ENCODE measurements at regions not wholly inside any gene's neighbourhood (a gene's known extent, or its start where the extent isn't known, plus 50 kb on each side); places are given as distances from the start of the nearest gene placed in this dataset.
A peak's percentile ranks its signal among the peaks of the same experiment; 100 is the strongest.
"Not testable (repeated sequence)": the region's sequence is repeated elsewhere in the genome, so short reads cannot be mapped to it uniquely, and the experiment has no call there.

GRCh38 chr15:81814882-81815455 is 230.8 kb downstream of the MEX3B start:
- DNase-seq = no peak

GRCh38 chr15:81813215-81813614 is 232.6 kb downstream of the MEX3B start:
- no peak for DNase-seq

DNA sequence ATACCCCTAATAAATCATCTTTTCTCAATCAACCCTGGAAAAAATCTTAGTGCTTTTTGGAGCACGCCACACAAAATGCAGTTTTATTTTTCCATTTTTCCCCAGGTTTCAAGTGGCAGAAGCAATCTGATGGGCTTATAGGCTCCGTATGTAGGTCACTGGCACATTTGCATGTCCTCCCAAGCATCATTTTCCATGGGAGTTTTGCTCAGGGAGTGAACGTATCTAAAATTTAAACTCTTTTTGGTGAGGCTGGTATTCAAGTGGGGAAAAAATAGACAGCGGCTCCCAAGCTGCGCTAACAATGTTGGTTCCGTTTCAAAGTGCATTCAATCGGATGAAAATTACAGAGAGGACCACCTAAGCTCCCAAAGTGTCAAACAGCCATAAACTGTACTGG is 233.4 kb downstream of the MEX3B start:
- DNase-seq = no peak

DNA sequence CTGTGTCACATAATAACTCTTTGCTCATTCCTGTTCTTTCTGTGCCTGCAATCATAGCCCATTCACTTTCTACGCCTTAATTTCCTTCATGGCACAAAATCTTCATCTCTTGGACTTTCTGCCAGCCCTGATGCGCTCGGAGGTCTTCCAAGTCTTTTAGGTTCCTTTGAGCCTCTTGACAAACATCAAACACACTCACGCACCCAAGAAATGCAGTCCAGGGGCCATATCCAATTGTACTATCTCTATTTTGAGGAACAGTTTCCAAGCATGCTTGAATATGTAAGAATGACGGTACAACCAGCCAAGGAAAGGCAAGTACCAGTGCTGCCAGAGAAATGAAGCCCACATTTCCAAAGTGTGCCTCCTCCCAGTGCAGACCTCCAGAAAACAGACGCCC is 234.1 kb downstream of the MEX3B start:
- no peak for DNase-seq

- peak; percentile 22 for DNase-seq
Measured at GRCh38 chr15:81809543-81809942, 236.3 kb downstream of the MEX3B start.

- no peak for DNase-seq
Measured at GRCh38 chr15:81807806-81808205, 238.0 kb downstream of the MEX3B start.

GRCh38 chr15:81807186-81807585 is 238.6 kb downstream of the MEX3B start:
- peak; percentile 53 for DNase-seq

GRCh38 chr15:81795899-81796298 is 249.9 kb downstream of the MEX3B start:
- DNase-seq = no peak

DNA sequence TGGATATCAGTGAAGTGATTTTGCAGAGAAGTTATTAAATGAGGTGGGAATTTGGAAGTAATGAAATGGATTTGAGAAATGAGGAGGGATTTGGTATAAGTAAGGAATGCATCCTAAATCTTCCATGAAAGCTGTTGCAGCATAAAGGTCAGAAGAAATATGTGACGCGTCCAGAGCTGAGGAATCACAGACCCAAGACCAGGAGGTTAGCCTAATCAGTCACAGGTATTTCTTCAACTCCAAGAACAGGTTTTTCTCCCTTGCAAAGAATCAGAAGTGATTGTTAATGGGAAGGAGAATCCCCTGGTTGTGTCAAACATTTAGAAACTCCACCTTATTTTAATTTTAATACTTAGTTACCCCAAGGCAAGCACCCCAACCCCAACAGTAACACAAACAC is 253.2 kb downstream of the MEX3B start:
- DNase-seq = no peak

DNA sequence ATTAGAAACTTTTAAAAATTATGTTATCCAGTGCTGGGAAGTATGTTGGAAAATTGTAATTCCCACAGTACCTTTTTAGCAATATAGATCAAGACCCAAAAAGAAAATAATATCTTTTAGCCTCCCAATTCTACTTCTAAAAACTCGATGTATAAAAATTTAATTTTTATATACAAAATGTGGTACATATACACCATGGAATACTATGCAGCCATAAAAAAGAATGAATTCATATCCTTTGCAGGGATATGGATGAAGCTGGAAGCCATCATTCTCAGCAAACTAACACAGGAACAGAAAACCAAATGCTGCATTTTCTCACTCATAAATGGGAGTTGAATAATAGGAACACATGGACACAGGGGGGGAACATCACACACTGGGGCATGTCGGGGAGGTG is 254.5 kb downstream of the MEX3B start:
- not testable (repeated sequence) for DNase-seq

DNA sequence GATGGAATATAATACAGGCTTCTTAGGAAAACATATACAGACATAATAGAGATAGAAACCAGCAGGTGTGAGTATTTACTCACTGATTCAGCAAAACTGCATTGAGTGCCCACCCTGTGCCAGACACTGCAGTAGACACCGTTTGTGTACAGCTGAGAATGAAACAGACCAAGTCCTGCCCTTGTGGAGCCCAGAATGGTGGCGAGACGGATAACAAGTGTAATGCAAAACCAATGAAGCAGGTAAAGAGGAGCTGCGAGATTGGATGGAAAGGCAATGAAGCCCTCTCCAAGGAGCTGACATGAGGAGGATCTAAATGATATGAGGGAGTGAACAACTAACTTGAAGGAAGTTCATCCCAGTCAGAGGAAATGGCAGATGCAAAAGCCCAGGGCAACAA is 256.4 kb downstream of the MEX3B start:
- DNase-seq = no peak

DNA sequence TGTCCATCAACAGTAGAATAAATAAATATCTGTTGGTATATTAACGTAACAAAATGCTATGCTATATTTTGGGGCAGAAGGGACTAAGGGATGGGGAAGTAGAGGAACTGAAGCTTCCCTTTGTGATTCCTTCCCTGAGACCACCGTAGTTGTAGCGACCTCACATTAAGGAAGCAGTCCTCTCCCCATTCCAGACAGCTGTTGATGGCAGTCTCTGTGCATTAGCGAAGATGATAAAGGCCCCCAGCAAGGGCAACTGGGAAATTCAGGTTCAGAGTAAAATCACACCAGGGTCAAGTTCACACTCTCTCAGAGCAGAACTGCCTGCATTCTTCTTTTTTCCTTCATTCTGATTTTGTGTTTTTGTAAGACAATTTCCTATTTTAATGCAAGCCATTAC is 259.0 kb downstream of the MEX3B start:
- no peak for DNase-seq

- no peak for DNase-seq
Measured at GRCh38 chr15:81785679-81786078, 260.1 kb downstream of the MEX3B start.

DNA sequence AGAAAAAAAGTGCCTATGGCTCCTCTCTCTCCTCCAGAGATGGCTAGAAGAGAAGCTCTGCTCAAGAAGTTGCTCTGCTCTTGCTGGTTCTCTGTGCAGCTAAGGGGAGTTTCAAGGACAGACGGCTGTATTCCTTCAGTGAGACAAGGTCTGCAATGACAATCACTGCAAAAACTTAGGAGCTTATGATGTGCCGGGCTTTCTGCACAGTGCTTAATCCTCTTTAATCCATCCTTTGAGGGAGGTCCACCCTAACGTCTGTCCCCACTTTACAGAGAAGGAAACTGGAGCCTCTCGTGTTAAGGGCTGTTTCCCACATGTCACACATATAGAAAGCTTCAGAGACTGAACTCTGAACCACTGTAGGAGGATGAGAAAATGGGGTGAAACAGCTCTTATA is 260.6 kb downstream of the MEX3B start:
- no peak for DNase-seq

DNA sequence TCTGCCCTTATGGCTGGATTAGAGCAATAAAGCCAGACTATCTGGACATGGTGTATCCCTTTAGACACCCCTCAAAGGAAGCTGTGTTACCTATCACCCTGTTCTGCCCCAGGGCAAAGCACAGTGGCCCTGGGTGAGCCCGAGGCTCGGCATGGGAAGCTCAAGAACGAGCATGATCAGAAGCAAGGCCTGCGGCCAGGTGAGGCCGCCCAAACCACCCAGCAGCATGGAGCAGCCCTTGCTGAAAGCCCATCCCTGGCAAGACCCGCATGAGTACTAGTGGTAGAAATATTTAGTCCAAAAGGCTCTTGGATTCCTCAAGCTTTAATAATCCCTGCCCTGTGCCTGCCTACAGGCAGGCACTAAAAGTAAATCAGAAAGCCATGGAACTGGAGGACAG is 261.1 kb downstream of the MEX3B start:
- DNase-seq = no peak

GRCh38 chr15:81783586-81783985 is 262.2 kb downstream of the MEX3B start:
- no peak for DNase-seq

DNA sequence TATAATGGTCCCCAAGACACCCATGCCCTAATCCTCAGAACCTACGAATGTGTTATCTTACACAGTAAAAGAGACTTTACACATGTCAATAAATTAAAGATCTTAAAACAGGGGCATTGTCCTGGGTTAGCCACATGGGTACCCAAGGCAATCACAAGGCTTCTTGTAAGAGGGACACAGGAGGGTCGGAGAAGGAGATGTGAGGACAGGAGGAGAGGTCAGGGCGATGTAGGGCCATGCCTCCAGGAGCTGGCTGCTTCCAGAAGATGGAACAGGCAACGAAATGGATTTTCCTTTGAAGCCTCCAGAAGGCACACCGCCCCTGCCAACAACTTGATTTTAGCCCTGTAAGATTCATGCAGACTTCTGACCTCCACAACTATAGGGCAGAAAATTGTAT is 262.7 kb downstream of the MEX3B start:
- no peak for DNase-seq

DNA sequence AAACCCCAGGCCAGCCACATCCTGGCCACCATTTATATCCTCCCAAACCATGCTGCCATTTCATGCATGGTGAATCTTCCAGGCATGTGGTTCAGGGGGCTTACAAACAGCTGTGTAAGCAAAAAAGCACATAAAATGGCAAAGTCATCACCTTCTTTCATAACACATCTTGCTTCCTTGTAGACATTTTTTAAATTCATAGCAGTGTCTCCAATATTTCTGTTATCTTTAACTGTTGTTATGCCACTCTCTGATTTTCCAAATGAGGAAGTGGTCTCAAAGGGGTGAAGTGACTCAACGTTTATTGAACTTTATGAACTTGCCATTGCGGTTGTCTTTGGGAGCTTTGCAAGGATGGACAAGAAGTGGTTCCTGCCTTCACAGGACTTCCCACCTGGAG is 264.4 kb downstream of the MEX3B start:
- DNase-seq = no peak

DNA sequence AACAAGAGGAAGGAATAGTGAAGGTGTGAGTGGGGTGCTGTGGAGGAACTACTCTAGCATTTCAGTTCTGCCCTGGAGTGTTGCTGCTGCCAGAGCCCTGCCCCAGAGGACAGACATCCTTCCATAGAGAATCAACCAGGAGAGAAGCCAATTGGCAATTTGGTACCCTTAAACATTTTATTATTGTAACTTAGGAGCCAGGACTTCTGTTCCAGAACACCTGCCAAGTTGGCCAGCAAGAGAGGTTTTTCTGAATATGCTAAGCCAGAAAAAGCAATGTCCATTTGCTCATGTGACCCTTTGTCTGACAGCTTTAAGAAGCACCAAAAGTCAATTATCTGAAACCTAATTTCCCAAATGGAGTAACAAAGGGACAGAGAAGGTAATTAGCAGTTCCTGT is 264.9 kb downstream of the MEX3B start:
- no peak for DNase-seq

DNA sequence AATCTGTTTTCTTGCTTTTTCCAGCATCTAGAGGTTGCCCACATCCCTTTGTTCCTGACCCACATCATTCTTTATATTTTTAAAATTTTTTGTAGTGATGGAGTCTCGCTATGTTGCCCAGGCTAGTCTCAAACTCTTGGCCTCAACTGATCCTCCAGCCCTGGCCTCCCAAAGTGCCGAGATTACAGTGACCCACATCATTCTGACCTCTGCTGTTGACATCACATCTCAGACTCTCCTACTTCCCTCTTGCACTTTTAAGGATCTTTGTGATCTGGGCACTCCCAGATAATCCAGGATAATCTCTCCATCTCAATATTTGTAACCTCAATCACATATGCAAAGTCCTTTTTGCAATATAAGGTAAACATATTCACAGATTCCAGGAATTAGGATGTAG is 266.6 kb downstream of the MEX3B start:
- no peak for DNase-seq

DNA sequence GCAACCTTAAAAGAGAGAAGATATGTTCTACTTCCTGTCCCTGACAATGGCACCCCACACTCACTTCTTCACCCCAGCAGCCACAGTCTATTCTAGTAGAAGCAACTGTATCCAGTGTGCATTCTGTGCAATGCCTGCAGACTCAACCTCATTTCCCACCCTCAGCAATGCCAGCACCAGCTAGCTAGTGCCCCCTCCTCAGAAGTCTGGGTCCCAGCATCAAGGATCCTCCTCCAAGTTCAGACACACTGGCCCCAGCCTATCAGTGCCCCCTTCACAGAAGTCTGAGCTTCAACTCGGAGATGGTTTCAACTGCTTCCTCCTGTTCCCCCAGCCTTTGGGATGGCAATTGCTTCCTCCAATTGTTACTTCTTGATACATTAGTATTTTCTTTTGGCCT is 268.3 kb downstream of the MEX3B start:
- no peak for DNase-seq

- DNase-seq = no peak
Measured at GRCh38 chr15:81776976-81777375, 268.8 kb downstream of the MEX3B start.

GRCh38 chr15:81775779-81776178 is 270.0 kb downstream of the MEX3B start:
- not testable (repeated sequence) for DNase-seq

GRCh38 chr15:81774309-81774708 is 271.5 kb downstream of the MEX3B start:
- DNase-seq = no peak

DNA sequence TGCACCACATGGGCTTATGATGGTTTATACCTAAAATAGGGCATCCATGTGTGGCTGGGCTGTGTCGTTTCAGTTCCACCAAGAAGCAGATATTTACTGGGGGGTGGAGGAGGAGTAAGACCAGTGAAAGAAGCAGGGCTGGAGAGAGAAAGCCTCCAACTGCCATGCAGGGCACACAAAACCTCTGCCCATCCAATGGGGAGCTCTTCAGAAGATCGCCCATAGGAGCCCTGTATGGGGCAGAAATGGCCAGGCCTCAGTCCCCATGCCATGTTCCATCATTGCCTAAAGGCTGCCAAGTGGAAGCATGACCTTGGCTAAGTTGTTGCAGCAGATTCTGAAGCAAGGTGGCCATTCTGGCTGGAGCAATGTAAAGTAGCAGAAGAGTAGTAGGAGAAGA is 277.0 kb downstream of the MEX3B start:
- no peak for DNase-seq
